Uterus (tissue), 3 donors: ENCODE measurements at regions not wholly inside any gene's neighbourhood (a gene's known extent, or its start where the extent isn't known, plus 50 kb on each side); places are given as distances from the start of the nearest gene placed in this dataset.
"Not testable (repeated sequence)": the region's sequence is repeated elsewhere in the genome, so short reads cannot be mapped to it uniquely, and the experiment has no call there.

Source experiments
- DNase-seq, 2 donors: peaks; one replicate each; pipeline ENCODE4 v3.0.0-alpha.2; 2019 to 2020
- H3K27ac ChIP-seq, 2 donors: fragments of 200-600 bp; sonication (generic); 1 replicate in 1 of 2; 2 replicates in 1 of 2; pipeline ENCODE4 v1.5.1; 2016 to 2018
- H3K27me3 ChIP-seq, 2 donors: fragments of 200-600 bp; sonication (generic); one replicate each; pipeline ENCODE4 v1.5.1; 2018 to 2019; ENCODE audit warnings: control low read depth in 1 of 2
- H3K36me3 ChIP-seq, 2 donors: fragments of 200-600 bp; sonication (generic); one replicate each; pipeline ENCODE4 v1.5.1; 2019; ENCODE audit warnings: control low read depth in 1 of 2
- H3K4me1 ChIP-seq, 2 donors: fragments of 200-600 bp; sonication (generic); one replicate each; pipeline ENCODE4 v1.5.1; 2018 to 2019; ENCODE audit warnings: control low read depth in 1 of 2
- H3K4me3 ChIP-seq, 2 donors: fragments of 200-600 bp; sonication (generic); 1 replicate in 1 of 2; 2 replicates in 1 of 2; pipeline ENCODE4 v1.5.1; 2018 to 2019; ENCODE audit warnings: mild to moderate bottlenecking in 1 of 2
- H3K9me3 ChIP-seq, 2 donors: fragments of 200-600 bp; sonication (generic); one replicate each; pipeline ENCODE4 v1.5.1; 2019; ENCODE audit warnings: control low read depth in 1 of 2
- CTCF ChIP-seq, 4 experiments: fragments of 200-600 bp in 2 of 4; fragments of 450-650 bp in 2 of 4; sonication (generic) in 2 of 4; IDR thresholded peaks; one replicate each; pipeline ENCODE4 v1.5.1; 2016 to 2019; ENCODE audit warnings: antibody characterized with exemption in 4 of 4, mild to moderate bottlenecking in 2 of 4, moderate library complexity in 1 of 4
- POLR2A ChIP-seq, 2 donors: fragments of 450-650 bp; IDR thresholded peaks; one replicate each; pipeline ENCODE4 v1.6.1; 2016; ENCODE audit warnings: antibody characterized with exemption in 2 of 2, mild to moderate bottlenecking in 1 of 2, moderate library complexity in 1 of 2
- intact Hi-C: fragments of 100-400 bp; cut with DNase I; formaldehyde crosslinking; loops from one replicate; pipeline ENCODE4 v1.15.1; 2023; ENCODE audit warnings: low total_unique reads
- donor health status: DM: yes; HTN: yes; CAD: no.

- DNase-seq: no peak
- intact Hi-C loops: no loop called here
- Histone ChIP-seq H3K4me3 (no peak overlapping the region), H3K9me3 (no peaks in the 10 kb centered on the region), H3K4me1 (no peaks in the 10 kb centered on the region), H3K27me3 (no peaks in the 10 kb centered on the region), H3K27ac (no peak overlapping the region), H3K36me3 (no peaks in the 10 kb centered on the region)
- no peak for TF ChIP-seq CTCF (IDR thresholded peaks at IDR 0.05)
- no peak for TF ChIP-seq POLR2A (IDR thresholded peaks at IDR 0.05)
These were observed 713.0 kb downstream of the TDRD15 start for GRCh38 chr2:21836719-21837118.

- Histone ChIP-seq H3K27ac (no peak overlapping the region), H3K9me3 (no peaks in the 10 kb centered on the region), H3K27me3 (no peaks in the 10 kb centered on the region), H3K4me3 (no peak overlapping the region), H3K4me1 (no peaks in the 10 kb centered on the region), H3K36me3 (no peaks in the 10 kb centered on the region)
- DNase-seq: no peak
- intact Hi-C loops: no loop called here
- no peak for TF ChIP-seq CTCF (IDR thresholded peaks at IDR 0.05)
- no peak for TF ChIP-seq POLR2A (IDR thresholded peaks at IDR 0.05)
These were observed 713.6 kb downstream of the TDRD15 start for GRCh38 chr2:21837168-21837960.

GRCh38 chr2:21841341-21841740 is 717.6 kb downstream of the TDRD15 start:
- intact Hi-C loops: no loop called here
- Histone ChIP-seq H3K27me3 (no peaks in the 10 kb centered on the region), H3K9me3 (no peaks in the 10 kb centered on the region), H3K4me1 (no peaks in the 10 kb centered on the region), H3K27ac (no peak overlapping the region), H3K4me3 (no peak overlapping the region), H3K36me3 (no peaks in the 10 kb centered on the region)
- no peak for DNase-seq
- TF ChIP-seq CTCF (IDR thresholded peaks at IDR 0.05) (no peak), POLR2A (IDR thresholded peaks at IDR 0.05) (no peak)

- H3K4me3 ChIP-seq, H3K27ac ChIP-seq, H3K9me3 ChIP-seq, H3K36me3 ChIP-seq, H3K27me3 ChIP-seq, intact Hi-C loops, H3K4me1 ChIP-seq, DNase-seq: not testable (repeated sequence)
These were observed 726.6 kb downstream of the TDRD15 start for GRCh38 chr2:21850367-21850766.

- H3K27me3 ChIP-seq: no peaks in the 10 kb centered on the region
- DNase-seq: no peak
- no peak overlapping the region for H3K27ac ChIP-seq
- no peaks in the 10 kb centered on the region for H3K36me3 ChIP-seq
- intact Hi-C loops: no loop called here
- TF ChIP-seq CTCF (IDR thresholded peaks at IDR 0.05) (no peak), POLR2A (IDR thresholded peaks at IDR 0.05) (no peak)
- no peak overlapping the region for H3K4me3 ChIP-seq
- H3K4me1 ChIP-seq: no peaks in the 10 kb centered on the region
- no peaks in the 10 kb centered on the region for H3K9me3 ChIP-seq
These were observed 731.2 kb downstream of the TDRD15 start for GRCh38 chr2:21854938-21855337.
